ENCODE measurements at regions not wholly inside any gene's neighbourhood (a gene's known extent, or its start where the extent isn't known, plus 50 kb on each side); places are given as distances from the start of the nearest gene placed in this dataset.

DNA sequence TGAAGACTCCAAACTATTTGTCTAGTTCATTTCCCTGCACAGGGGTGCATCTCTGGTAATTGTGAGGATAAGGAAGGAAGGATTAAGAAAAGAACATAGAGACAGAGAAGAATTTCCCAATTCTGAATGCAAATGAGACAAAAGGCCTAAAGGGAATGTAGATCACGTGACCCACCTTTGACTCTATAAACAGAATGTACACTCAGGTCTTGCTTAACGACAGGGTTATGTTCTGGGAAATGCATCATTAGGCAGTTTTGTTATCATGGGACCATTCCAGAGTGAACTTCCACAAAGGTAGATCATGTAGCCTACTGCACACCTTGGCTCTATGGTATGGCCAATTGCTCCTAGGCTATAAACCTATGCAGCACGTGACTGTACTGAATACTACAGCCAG is 252.3 kb upstream of the ZP4 start:
- TF ChIP-seq, protein P1, sequence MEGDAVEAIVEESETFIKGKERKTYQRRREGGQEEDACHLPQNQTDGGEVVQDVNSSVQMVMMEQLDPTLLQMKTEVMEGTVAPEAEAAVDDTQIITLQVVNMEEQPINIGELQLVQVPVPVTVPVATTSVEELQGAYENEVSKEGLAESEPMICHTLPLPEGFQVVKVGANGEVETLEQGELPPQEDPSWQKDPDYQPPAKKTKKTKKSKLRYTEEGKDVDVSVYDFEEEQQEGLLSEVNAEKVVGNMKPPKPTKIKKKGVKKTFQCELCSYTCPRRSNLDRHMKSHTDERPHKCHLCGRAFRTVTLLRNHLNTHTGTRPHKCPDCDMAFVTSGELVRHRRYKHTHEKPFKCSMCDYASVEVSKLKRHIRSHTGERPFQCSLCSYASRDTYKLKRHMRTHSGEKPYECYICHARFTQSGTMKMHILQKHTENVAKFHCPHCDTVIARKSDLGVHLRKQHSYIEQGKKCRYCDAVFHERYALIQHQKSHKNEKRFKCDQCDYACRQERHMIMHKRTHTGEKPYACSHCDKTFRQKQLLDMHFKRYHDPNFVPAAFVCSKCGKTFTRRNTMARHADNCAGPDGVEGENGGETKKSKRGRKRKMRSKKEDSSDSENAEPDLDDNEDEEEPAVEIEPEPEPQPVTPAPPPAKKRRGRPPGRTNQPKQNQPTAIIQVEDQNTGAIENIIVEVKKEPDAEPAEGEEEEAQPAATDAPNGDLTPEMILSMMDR (conservative IDR thresholded peaks at IDR 0.05; ENCODE audit: low read depth, low read length) = no peak
- H3K4me3 ChIP-seq (ENCODE audit: low read depth, low read length) = no peak overlapping the region
- no peak for DNase-seq (ENCODE audit: low read depth)

DNA sequence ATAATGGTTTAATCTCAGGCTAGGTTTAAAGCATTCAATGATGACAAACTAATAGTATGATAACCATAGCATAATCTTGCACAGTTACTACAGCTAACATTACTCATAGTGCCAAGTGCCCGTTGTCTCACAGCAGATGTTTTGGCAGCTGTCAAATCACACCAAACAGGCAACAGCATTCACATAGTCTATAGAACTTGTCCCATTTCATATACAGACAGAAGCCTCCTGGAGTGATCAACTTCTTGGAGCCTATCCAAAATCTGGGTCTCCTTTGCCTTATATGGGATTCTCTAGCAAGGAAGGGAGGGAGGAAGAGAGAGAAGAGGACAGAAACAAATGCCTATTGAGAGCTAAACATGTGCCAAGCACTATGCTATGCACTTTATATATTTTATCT is 250.6 kb upstream of the ZP4 start:
- TF ChIP-seq, protein P1 (conservative IDR thresholded peaks at IDR 0.05; ENCODE audit: low read depth, low read length) = no peak
- H3K4me3 ChIP-seq (ENCODE audit: low read depth, low read length) = no peak overlapping the region
- no peak for DNase-seq (ENCODE audit: low read depth)

DNA sequence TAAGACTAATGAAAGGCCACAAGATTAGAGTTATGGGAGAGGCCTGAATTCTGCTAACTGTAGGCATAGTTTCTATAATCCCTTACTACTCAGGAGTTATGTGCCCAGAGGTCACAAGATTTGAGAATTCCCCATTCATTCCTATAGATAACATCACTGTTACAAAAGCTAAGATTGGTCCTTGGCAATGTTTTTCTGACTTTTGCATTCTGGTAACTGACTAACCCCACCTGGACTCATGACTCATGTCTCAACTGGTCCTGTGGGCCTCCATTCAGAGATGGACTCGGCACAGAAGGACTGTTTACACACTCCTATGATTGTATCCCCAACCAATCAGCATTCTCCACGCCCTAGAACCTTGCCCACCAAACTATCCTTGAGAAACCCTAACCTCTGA is 249.0 kb upstream of the ZP4 start:
- H3K4me3 ChIP-seq (ENCODE audit: low read depth, low read length) = no peak overlapping the region
- no peak for DNase-seq (ENCODE audit: low read depth)
- TF ChIP-seq, protein P1 (conservative IDR thresholded peaks at IDR 0.05; ENCODE audit: low read depth, low read length) = no peak

DNA sequence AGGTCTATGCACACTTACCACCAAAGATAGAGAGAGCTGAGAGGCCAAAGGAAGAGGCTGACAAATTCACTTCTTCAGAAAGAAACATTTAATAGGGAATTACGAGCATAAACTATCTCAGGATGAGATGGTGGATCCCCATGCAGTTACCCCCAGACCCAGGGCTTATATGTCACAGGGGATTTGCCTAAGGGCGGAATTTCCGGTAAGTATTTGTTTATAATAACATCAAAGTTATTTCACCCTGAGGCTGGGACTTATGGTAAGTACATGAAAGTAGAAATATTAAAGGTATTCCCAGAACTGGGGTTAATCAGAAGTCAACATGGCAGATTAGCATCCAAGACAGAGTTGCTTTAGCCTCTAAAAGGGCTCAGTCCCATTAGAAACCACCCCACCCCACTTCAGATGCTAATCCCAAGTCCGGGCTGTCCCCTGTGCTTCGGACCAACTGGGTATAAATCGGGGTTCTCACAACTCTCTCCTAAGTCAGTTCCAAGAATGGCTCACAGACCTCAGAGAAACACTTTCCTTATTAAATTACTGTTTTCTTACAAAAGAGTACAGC is 247.4 kb upstream of the ZP4 start:
- H3K4me3 ChIP-seq (ENCODE audit: low read depth, low read length) = no peak overlapping the region
- TF ChIP-seq, protein P1 (conservative IDR thresholded peaks at IDR 0.05; ENCODE audit: low read depth, low read length) = no peak
- no peak for DNase-seq (ENCODE audit: low read depth)

DNA sequence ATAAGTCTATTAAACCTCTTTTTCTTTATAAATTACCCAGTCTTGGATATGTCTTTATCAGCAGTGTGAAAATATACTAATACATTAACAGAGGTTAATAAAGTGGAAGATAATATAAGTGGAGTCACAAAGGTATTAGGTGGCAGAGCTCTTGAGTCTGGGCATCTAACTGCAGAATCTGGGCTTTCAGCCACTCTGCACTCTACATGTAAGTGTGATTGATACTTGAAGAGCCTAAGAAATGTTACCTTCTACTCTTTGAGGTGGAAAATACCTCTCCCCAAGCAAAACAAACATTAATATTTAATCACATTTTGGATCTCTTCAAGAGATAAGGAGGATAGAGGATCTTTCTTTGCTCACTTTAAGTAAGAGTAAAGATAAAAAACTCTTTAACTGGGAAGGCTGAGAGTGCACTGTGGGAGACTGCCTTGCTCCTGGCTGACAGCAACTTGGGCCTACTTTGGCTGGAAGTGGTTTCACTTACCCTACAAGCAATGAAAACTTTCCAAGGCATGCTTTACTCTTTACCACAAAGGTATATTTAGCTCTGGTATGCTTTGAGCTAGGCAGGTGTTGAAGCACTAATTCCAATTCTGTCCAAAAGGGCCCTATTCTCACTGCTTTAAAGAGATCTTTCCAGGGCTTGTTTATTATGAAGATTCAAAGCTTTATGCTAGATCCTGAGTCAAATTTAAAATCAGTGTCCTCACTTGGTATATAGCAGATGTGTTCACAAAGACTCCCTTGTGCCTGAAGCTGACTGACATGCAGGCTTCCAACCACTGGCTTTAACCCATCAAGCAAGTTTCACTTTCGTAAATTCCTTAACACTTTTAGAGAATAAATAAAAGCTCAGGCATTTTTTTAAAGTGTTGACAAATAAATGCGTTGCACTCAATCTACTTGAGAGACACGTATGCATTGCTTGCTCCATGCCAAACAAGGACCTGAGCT is 245.3 kb upstream of the ZP4 start:
- no peak for DNase-seq (ENCODE audit: low read depth)
- TF ChIP-seq, protein P1 (conservative IDR thresholded peaks at IDR 0.05; ENCODE audit: low read depth, low read length) = no peak
- no peak overlapping the region for H3K4me3 ChIP-seq (ENCODE audit: low read depth, low read length)

DNA sequence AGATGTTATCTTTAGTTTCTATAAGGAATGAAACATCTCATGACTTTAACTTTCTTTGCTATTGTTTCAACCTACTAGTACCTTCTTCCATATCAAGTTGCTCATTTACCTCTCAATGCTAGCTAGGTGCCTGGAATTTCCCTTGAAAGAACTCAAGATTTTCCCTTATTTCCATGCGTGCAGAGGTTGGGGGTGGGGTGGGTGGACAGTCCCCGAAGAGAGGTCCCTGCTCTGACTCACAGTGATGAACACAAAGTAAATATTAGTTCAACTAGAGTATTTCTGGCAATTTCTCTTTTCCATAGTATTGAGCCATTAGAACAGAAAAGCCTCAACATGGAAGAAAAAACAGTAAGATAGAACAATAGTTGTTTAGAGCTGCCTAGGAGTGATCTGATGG is 239.0 kb upstream of the ZP4 start:
- H3K4me3 ChIP-seq (ENCODE audit: low read depth, low read length) = no peak overlapping the region
- no peak for DNase-seq (ENCODE audit: low read depth)
- TF ChIP-seq, protein P1 (conservative IDR thresholded peaks at IDR 0.05; ENCODE audit: low read depth, low read length) = no peak

All from epithelial cell of proximal tubule (primary cell).